ENCODE measurements at regions not wholly inside any gene's neighbourhood (a gene's known extent, or its start where the extent isn't known, plus 50 kb on each side); places are given as distances from the start of the nearest gene placed in this dataset.

- ChIA-PET CTCF (interaction anchor here (0.8 to 1.1 kb wide), 2 partner anchors 9 to 97 kb away, joined by 3 read pairs; no protein-coding TSS in a partner anchor), POLR2A (no interaction called here)
- no peaks in the 10 kb centered on the region for H3K27me3 ChIP-seq (ENCODE audit: insufficient read depth)
- H3K9me2 ChIP-seq = no peaks in the 10 kb centered on the region
- DNase-seq = no peak
- no peaks in the 10 kb centered on the region for H3K9me3 ChIP-seq
- H3K4me1 ChIP-seq (ENCODE audit: control insufficient read depth in 1 of 2, insufficient read depth in 2 of 2, low read depth in 1 of 2, low read length in 1 of 2) = no peaks in the 10 kb centered on the region
- H3K4me3 ChIP-seq (ENCODE audit: low read depth in 2 of 2, low read length in 1 of 2) = no peak overlapping the region
- no peaks in the 10 kb centered on the region for H3K79me2 ChIP-seq (ENCODE audit: insufficient read depth)
- H4K20me1 ChIP-seq (ENCODE audit: insufficient read depth) = no peaks in the 10 kb centered on the region
- no peak overlapping the region for H3K9ac ChIP-seq
- no peaks in the 10 kb centered on the region for H3K36me3 ChIP-seq (replicated peaks in 1 of 2; ENCODE audit: control insufficient read depth in 1 of 2, insufficient read depth in 2 of 2, low read length in 1 of 2)
- no peak overlapping the region for H2AFZ ChIP-seq (ENCODE audit: low read depth)
- no peaks in the 10 kb centered on the region for H3F3A ChIP-seq (replicated peaks; ENCODE audit: insufficient read depth)
- 44% methylated on average over 4 of the region's 4 CpGs for WGBS (ENCODE audit: low lambda C conversion rate)
- no peak overlapping the region for H3K27ac ChIP-seq (ENCODE audit: low read depth in 2 of 2, low read length in 1 of 2)
- TF ChIP-seq SIN3A (IDR thresholded peaks at IDR 0.05; ENCODE audit: borderline replicate concordance, low read depth, low read length) = no peak
- no peak for TF ChIP-seq EP300 (IDR thresholded peaks at IDR 0.05; ENCODE audit: borderline replicate concordance in 1 of 2, low read depth in 1 of 2, low read length in 1 of 2)
- TF ChIP-seq EZH2phosphoT487 (IDR thresholded peaks at IDR 0.05; ENCODE audit: borderline replicate concordance, low read depth) = no peak
- no peak for TF ChIP-seq USF1 (IDR thresholded peaks at IDR 0.05; ENCODE audit: borderline replicate concordance, low read depth)
- TF ChIP-seq GABPA (IDR thresholded peaks at IDR 0.05; ENCODE audit: low read depth) = no peak
- no peak for TF ChIP-seq IRF3 (IDR thresholded peaks at IDR 0.05; ENCODE audit: low read depth, low read length)
- TF ChIP-seq MXI1 (IDR thresholded peaks at IDR 0.05; ENCODE audit: low read depth, low read length) = no peak
- no peak overlapping the region for H3K4me2 ChIP-seq
Measured at GRCh38 chr10:57754803-57755202, 512.9 kb downstream of the IPMK start.

- POLR2A ChIA-PET = no interaction called here
- Histone ChIP-seq H3K79me2 (ENCODE audit: insufficient read depth) (no peaks in the 10 kb centered on the region), H3K4me2 (no peak overlapping the region), H3K9ac (no peak overlapping the region), H3K9me2 (no peaks in the 10 kb centered on the region), H2AFZ (ENCODE audit: low read depth) (no peak overlapping the region), H3K9me3 (no peaks in the 10 kb centered on the region), H4K20me1 (ENCODE audit: insufficient read depth) (no peaks in the 10 kb centered on the region), H3K27ac (ENCODE audit: low read depth in 2 of 2, low read length in 1 of 2) (no peak overlapping the region), H3K36me3 (replicated peaks in 1 of 2; ENCODE audit: control insufficient read depth in 1 of 2, insufficient read depth in 2 of 2, low read length in 1 of 2) (no peaks in the 10 kb centered on the region), H3K27me3 (ENCODE audit: insufficient read depth) (peaks cover under 1% of the 10 kb centered on the region; the same call in 1 of the 2 replicates), H3K4me1 (ENCODE audit: control insufficient read depth in 1 of 2, insufficient read depth in 2 of 2, low read depth in 1 of 2, low read length in 1 of 2) (no peaks in the 10 kb centered on the region), H3K4me3 (ENCODE audit: low read depth in 2 of 2, low read length in 1 of 2) (no peak overlapping the region), H3F3A (replicated peaks; ENCODE audit: insufficient read depth) (no peaks in the 10 kb centered on the region)
- CTCF ChIA-PET = no interaction called here
- TF ChIP-seq MXI1 (IDR thresholded peaks at IDR 0.05; ENCODE audit: low read depth, low read length) (no peak), RCOR1 (IDR thresholded peaks at IDR 0.05; ENCODE audit: low read length) (no peak), JUND (IDR thresholded peaks at IDR 0.05) (no peak), YY1 (IDR thresholded peaks at IDR 0.05; ENCODE audit: low read depth) (no peak), FOXJ3 (CRISPR knock-in tag; IDR thresholded peaks at IDR 0.05) (no peak), POLR2AphosphoS5 (IDR thresholded peaks at IDR 0.05; ENCODE audit: low read depth, low read length) (no peak), PBX3 (IDR thresholded peaks at IDR 0.05) (no peak), FOSL2 (IDR thresholded peaks at IDR 0.05; ENCODE audit: borderline replicate concordance, low read depth) (no peak), TAF1 (IDR thresholded peaks at IDR 0.05; ENCODE audit: borderline replicate concordance, low read depth, low read length) (no peak)
- 44% methylated on average over 1 of the region's 1 CpG for WGBS (ENCODE audit: low lambda C conversion rate)
- DNase-seq = no peak
Measured at GRCh38 chr10:57743711-57744110, 524.0 kb downstream of the IPMK start.
